Adipocyte (in vitro differentiated cells): ENCODE measurements at regions not wholly inside any gene's neighbourhood (a gene's known extent, or its start where the extent isn't known, plus 50 kb on each side); places are given as distances from the start of the nearest gene placed in this dataset.
"Not testable (repeated sequence)": the region's sequence is repeated elsewhere in the genome, so short reads cannot be mapped to it uniquely, and the experiment has no call there.

Experiments
- DNase-seq: peaks from one replicate; pipeline ENCODE4 v3.0.0-alpha.2; 2015; ENCODE audit warnings: low read depth
- H3K27me3 ChIP-seq: replicated peaks from 2 replicates; pipeline ENCODE4 v1.7.0; 2013; ENCODE audit warnings: mild to moderate bottlenecking, low read length, moderate library complexity; ENCODE audit not compliant: control insufficient read depth, insufficient read depth
- H3K36me3 ChIP-seq: 2 replicates; pipeline ENCODE4 v1.7.0; 2013; ENCODE audit warnings: low read length, mild to moderate bottlenecking, moderate library complexity; ENCODE audit not compliant: control insufficient read depth, insufficient read depth, severe bottlenecking
- H3K4me1 ChIP-seq: 2 replicates; pipeline ENCODE4 v1.7.0; 2013; ENCODE audit warnings: mild to moderate bottlenecking, low read length, moderate library complexity; ENCODE audit not compliant: control insufficient read depth, insufficient read depth
- H3K4me3 ChIP-seq: 2 replicates; pipeline ENCODE4 v1.7.0; 2013; ENCODE audit warnings: mild to moderate bottlenecking, low read length, moderate library complexity
- H3K9ac ChIP-seq: 2 replicates; pipeline ENCODE4 v1.7.0; 2013; ENCODE audit warnings: mild to moderate bottlenecking, low read length, moderate library complexity
- H3K9me3 ChIP-seq: 2 replicates; pipeline ENCODE4 v1.7.0; 2013; ENCODE audit warnings: mild to moderate bottlenecking, low read length, moderate library complexity; ENCODE audit not compliant: control insufficient read depth

DNA sequence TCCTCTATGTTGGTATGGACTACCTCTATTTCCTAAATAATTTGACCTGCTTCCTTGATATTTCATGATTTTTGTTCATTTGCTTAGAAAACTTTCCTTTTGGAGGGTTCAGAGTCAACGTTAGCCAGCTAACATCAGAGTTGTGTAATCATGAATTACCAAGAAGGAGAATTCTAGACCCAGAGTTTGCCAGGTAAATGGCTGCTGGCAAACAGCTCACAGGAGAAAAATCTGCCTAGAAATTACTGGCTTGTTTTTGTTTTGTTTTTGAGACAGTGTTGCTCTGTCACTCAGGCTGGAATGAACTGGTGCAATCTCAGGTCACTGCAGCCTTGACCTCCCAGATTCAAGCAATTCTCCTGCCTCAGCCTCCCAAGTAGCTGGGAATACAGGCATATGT is 111.4 kb upstream of the SALL1 start:
- Histone ChIP-seq H3K36me3 (no peaks in the 10 kb centered on the region), H3K9ac (no peak overlapping the region), H3K9me3 (peaks cover 12% of the 10 kb centered on the region), H3K27me3 (no peaks in the 10 kb centered on the region), H3K4me1 (no peaks in the 10 kb centered on the region), H3K4me3 (no peak overlapping the region)
- DNase-seq = no peak

DNA sequence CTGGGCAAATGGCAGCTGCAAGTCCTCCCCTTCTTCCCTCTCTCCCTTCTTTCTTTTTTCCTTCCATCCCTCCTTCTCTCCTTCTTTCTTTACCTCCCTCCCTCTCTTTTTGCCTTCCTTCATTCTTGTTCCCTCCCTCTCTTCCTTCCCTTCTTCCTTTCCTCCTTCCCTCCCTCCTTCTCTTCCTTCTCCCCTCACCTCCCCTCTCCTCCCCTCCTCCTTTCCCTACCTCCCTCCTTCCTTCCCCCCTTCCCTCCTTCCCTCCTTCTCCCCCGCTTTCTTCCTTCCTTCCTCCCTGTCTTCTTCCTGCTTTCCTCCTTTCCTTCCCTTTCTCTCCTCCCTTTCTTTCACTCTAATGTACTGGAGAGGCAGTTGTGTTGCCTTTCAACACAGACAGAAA is 110.8 kb upstream of the SALL1 start:
- Histone ChIP-seq H3K9me3 (peaks cover 12% of the 10 kb centered on the region), H3K4me1 (no peaks in the 10 kb centered on the region)
- no peak for DNase-seq

GRCh38 chr16:51255349-51255972 is 104.4 kb upstream of the SALL1 start:
- Histone ChIP-seq H3K4me1 (no peaks in the 10 kb centered on the region), H3K27me3 (no peaks in the 10 kb centered on the region), H3K36me3 (no peaks in the 10 kb centered on the region), H3K9ac (no peak overlapping the region), H3K4me3 (no peak overlapping the region), H3K9me3 (peaks cover 4% of the 10 kb centered on the region)
- DNase-seq = no peak

More for the DNA sequence above, 110.8 kb upstream of the SALL1 start:
- Histone ChIP-seq H3K36me3 (no peaks in the 10 kb centered on the region), H3K9ac (no peak overlapping the region), H3K4me3 (no peak overlapping the region), H3K27me3 (no peaks in the 10 kb centered on the region)

GRCh38 chr16:51254390-51254789 is 103.3 kb upstream of the SALL1 start:
- DNase-seq, H3K9me3 ChIP-seq, H3K9ac ChIP-seq, H3K4me3 ChIP-seq, H3K36me3 ChIP-seq, H3K27me3 ChIP-seq, H3K4me1 ChIP-seq: not testable (repeated sequence)

DNA sequence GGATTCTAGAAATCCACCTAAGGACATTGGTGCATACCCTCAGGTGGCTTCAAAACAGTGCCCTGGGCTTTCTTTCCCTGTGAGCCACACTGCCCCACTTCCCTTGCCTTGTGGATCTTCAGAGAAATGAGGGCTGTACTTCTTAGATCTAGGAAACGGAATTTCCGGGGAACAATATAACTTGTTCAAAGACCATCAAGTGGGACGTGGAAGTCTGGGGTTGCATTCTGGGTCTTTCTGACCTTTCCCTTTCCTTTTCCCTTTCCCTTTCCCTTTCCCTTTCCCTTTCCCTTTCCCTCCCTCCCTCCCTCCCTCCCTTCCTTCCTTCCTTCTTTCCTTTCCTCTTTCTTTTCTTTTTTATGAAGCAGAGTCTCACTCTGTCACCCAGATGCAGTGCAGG is 97.1 kb upstream of the SALL1 start:
- Histone ChIP-seq H3K4me1 (peaks cover 7% of the 10 kb centered on the region), H3K4me3 (no peak overlapping the region), H3K27me3 (peaks cover 7% of the 10 kb centered on the region), H3K36me3 (no peaks in the 10 kb centered on the region), H3K9me3 (no peaks in the 10 kb centered on the region), H3K9ac (no peak overlapping the region)
- no peak for DNase-seq

DNA sequence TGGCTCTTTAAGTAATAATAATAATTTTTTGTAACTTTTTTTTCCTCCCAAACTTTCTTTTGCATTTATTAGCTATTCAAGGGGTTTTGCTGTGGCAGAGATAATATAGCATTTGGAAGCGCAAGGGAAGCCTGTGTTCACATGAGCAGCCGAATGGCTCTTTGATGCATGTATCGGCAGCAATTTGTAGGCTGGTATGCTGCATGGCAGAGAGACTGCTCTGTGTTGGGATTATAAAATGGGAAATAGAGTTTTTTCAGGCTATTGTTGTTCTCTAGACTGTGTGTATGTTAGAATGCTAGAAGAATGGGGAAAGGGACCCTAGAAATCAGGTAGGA is 94.6 kb upstream of the SALL1 start:
- no peak for DNase-seq
- no peaks in the 10 kb centered on the region for H3K9me3 ChIP-seq
- peaks cover 7% of the 10 kb centered on the region for H3K4me1 ChIP-seq
- peaks cover 15% of the 10 kb centered on the region for H3K27me3 ChIP-seq
- no peak overlapping the region for H3K4me3 ChIP-seq
- H3K36me3 ChIP-seq = no peaks in the 10 kb centered on the region
- no peak overlapping the region for H3K9ac ChIP-seq

DNA sequence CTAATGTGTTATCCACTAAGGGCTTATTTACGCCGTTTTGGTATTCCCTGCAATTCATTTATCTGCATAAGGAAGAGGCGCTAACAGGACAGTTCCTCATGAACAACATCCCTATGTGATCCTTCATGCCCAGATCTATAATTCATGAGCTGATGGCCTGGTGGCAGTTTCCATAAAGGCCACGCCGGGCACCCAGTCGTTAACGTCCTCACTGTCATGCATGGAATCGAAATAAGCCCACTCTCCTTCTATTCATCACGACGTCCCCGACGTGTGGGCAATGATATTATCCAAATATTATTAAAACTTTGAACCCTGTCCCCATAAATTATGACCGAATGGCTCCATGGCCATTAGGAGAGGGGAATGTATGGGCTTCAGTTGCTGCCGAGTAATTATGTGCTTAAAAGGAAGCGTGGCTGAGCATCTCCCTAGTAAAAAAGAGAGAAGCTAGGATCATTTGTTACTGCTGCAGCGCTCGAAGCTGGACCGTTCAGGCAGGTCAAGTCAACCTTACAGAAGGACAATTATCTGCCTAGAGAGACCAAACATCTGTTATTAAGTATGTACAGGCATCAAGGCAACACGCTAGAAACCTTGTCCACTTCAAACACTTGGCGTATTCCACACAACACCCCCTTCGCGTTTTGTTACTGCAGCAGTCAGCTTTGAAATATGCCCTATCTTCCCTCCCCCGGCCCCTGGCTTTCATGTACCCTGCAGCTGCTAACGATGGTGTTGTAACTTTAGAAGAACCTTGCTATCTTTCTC is 94.0 kb upstream of the SALL1 start:
- Histone ChIP-seq H3K27me3 (peaks cover 15% of the 10 kb centered on the region), H3K36me3 (no peaks in the 10 kb centered on the region), H3K4me1 (peaks cover 7% of the 10 kb centered on the region), H3K4me3 (no peak overlapping the region), H3K9me3 (no peaks in the 10 kb centered on the region), H3K9ac (no peak overlapping the region)
- DNase-seq = no peak

GRCh38 chr16:51243936-51244436 is 92.9 kb upstream of the SALL1 start:
- peak; percentile 15 for DNase-seq
- H3K4me1 ChIP-seq = peaks cover 7% of the 10 kb centered on the region
- no peak overlapping the region for H3K9ac ChIP-seq
- H3K9me3 ChIP-seq = no peaks in the 10 kb centered on the region
- no peaks in the 10 kb centered on the region for H3K36me3 ChIP-seq
- H3K4me3 ChIP-seq = no peak overlapping the region
- H3K27me3 ChIP-seq = peaks cover 15% of the 10 kb centered on the region

- Histone ChIP-seq H3K4me3 (no peak overlapping the region), H3K27me3 (peaks cover 15% of the 10 kb centered on the region), H3K9ac (no peak overlapping the region), H3K4me1 (peaks cover 7% of the 10 kb centered on the region), H3K36me3 (no peaks in the 10 kb centered on the region), H3K9me3 (no peaks in the 10 kb centered on the region)
- no peak for DNase-seq
These were observed 91.4 kb upstream of the SALL1 start for GRCh38 chr16:51242296-51242994.

DNA sequence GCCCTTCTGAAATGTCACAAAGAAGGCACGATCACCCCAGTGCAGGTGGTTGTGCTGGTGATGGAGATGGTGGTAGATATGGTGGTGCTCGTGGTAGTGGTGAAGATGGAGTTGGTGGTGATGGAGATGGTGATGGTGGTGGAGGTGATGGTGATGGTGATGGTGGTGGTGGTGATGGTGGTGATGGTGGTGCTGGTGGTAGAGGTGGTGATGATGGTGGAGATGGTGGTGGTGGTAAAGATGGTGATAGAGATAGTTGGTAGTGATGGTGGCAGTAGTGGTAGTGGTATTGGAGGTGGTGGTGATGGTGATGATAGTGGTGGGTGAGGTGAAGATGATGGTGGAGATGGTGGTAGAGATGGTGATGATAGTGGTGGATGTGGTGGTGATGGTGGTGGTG is 88.1 kb upstream of the SALL1 start:
- peaks cover 8% of the 10 kb centered on the region for H3K27me3 ChIP-seq
- peaks cover 6% of the 10 kb centered on the region for H3K4me1 ChIP-seq
- no peaks in the 10 kb centered on the region for H3K36me3 ChIP-seq
- H3K4me3 ChIP-seq = no peak overlapping the region
- no peak overlapping the region for H3K9ac ChIP-seq
- no peak for DNase-seq
- no peaks in the 10 kb centered on the region for H3K9me3 ChIP-seq

GRCh38 chr16:51237861-51238378 is 86.8 kb upstream of the SALL1 start:
- Histone ChIP-seq H3K9me3 (no peaks in the 10 kb centered on the region), H3K27me3 (peaks cover 5% of the 10 kb centered on the region), H3K9ac (no peak overlapping the region), H3K4me3 (no peak overlapping the region), H3K36me3 (no peaks in the 10 kb centered on the region), H3K4me1 (no peaks in the 10 kb centered on the region)
- no peak for DNase-seq
